H1 (cell line): ENCODE measurements at regions not wholly inside any gene's neighbourhood (a gene's known extent, or its start where the extent isn't known, plus 50 kb on each side); places are given as distances from the start of the nearest gene placed in this dataset.

Source experiments
- CBX5 ChIP-seq: fragments of 300-800, 300-1000 bp; sonication (generic); IDR thresholded peaks from 2 replicates; pipeline ENCODE4 v1.7.1; 2016; ENCODE audit warnings: antibody characterized with exemption, low read length, low read depth
- EGR1 ChIP-seq: IDR thresholded peaks from 2 replicates; pipeline ENCODE4 v1.6.1; 2011; ENCODE audit warnings: low read depth, low read length, borderline replicate concordance
- EP300 ChIP-seq, 2 experiments: IDR thresholded peaks; 1 replicate in 1 of 2; 2 replicates in 1 of 2; pipeline ENCODE4 v1.6.1; 2011 to 2012; ENCODE audit warnings: low read depth in 2 of 2, low read length in 2 of 2, mild to moderate bottlenecking in 2 of 2, borderline replicate concordance in 1 of 2, inconsistent platforms in 1 of 2, moderate library complexity in 1 of 2
- EZH2 ChIP-seq: fragments of 200-600 bp; sonication (generic); IDR thresholded peaks from 2 replicates; pipeline ENCODE4 v1.7.1; 2012; ENCODE audit warnings: low read depth, mild to moderate bottlenecking, moderate library complexity, low read length, inconsistent platforms; ENCODE audit not compliant: severe bottlenecking
- HDAC2 ChIP-seq, 2 experiments: fragments of 300-600 bp in 1 of 2; sonication (generic) in 1 of 2; IDR thresholded peaks; 2 replicates each; pipeline ENCODE4 v1.6.1; 2011 to 2012; ENCODE audit warnings: low read depth in 2 of 2, low read length in 2 of 2, mild to moderate bottlenecking in 2 of 2, moderate library complexity in 2 of 2, borderline replicate concordance in 1 of 2, inconsistent platforms in 1 of 2
- KDM1A ChIP-seq: fragments of 200-600, 300-600 bp; sonication (generic); IDR thresholded peaks from 2 replicates; pipeline ENCODE4 v1.7.1; 2016; ENCODE audit warnings: mild to moderate bottlenecking, low read length, borderline replicate concordance
- MAFK ChIP-seq: IDR thresholded peaks from 2 replicates; pipeline ENCODE4 v1.6.1; 2012; ENCODE audit warnings: low read depth, mild to moderate bottlenecking, improper control_type of control experiment, low read length
- MAX ChIP-seq: IDR thresholded peaks from 2 replicates; pipeline ENCODE4 v1.6.1; 2012; ENCODE audit warnings: inconsistent platforms
- PHF8 ChIP-seq: fragments of 200-600 bp; sonication (generic); conservative IDR thresholded peaks from 2 replicates; pipeline ENCODE4 v1.7.1; 2012; ENCODE audit warnings: low read depth, mild to moderate bottlenecking, inconsistent platforms, low read length, moderate library complexity
- POLR2A ChIP-seq, 2 experiments: IDR thresholded peaks; 1 replicate in 1 of 2; 2 replicates in 1 of 2; pipeline ENCODE4 v1.6.1; 2011; ENCODE audit warnings: low read depth in 2 of 2, low read length in 2 of 2, mild to moderate bottlenecking in 2 of 2; ENCODE audit errors: control extremely low read depth in 1 of 2
- POLR2AphosphoS5 ChIP-seq: IDR thresholded peaks from 2 replicates; pipeline ENCODE4 v1.6.1; 2011; ENCODE audit warnings: low read depth, low read length
- ZNF274 ChIP-seq: IDR thresholded peaks from 2 replicates; pipeline ENCODE4 v1.7.0; 2012; ENCODE audit warnings: low read length, borderline replicate concordance; ENCODE audit errors: extremely low read depth
- TF ChIP-seq, protein P1 (sequence below), 3 experiments: IDR thresholded peaks; 1 replicate in 2 of 3; 2 replicates in 1 of 3; pipeline versions ENCODE4 v1.5.1 to v1.6.1; 2011; ENCODE audit warnings: low read length in 3 of 3, mild to moderate bottlenecking in 3 of 3, inconsistent platforms in 2 of 3, low read depth in 1 of 3, moderate library complexity in 1 of 3; ENCODE audit not compliant: insufficient read depth in 1 of 3; ENCODE audit errors: control extremely low read depth in 1 of 3
- TF ChIP-seq, protein P2 (sequence below): IDR thresholded peaks from 2 replicates; pipeline ENCODE4 v1.6.1; 2012; ENCODE audit warnings: low read length, inconsistent platforms

- TF ChIP-seq, protein P1, sequence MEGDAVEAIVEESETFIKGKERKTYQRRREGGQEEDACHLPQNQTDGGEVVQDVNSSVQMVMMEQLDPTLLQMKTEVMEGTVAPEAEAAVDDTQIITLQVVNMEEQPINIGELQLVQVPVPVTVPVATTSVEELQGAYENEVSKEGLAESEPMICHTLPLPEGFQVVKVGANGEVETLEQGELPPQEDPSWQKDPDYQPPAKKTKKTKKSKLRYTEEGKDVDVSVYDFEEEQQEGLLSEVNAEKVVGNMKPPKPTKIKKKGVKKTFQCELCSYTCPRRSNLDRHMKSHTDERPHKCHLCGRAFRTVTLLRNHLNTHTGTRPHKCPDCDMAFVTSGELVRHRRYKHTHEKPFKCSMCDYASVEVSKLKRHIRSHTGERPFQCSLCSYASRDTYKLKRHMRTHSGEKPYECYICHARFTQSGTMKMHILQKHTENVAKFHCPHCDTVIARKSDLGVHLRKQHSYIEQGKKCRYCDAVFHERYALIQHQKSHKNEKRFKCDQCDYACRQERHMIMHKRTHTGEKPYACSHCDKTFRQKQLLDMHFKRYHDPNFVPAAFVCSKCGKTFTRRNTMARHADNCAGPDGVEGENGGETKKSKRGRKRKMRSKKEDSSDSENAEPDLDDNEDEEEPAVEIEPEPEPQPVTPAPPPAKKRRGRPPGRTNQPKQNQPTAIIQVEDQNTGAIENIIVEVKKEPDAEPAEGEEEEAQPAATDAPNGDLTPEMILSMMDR (IDR thresholded peaks at IDR 0.05; ENCODE audit: control extremely low read depth in 1 of 3, insufficient read depth in 1 of 3, low read depth in 1 of 3, low read length in 3 of 3), result no peak
- no peak for TF ChIP-seq POLR2AphosphoS5
- TF ChIP-seq HDAC2 (IDR thresholded peaks at IDR 0.05; ENCODE audit: borderline replicate concordance in 1 of 2, low read depth in 2 of 2, low read length in 2 of 2), result no peak
- no peak for TF ChIP-seq POLR2A (IDR thresholded peaks at IDR 0.05; ENCODE audit: control extremely low read depth in 1 of 2, low read depth in 2 of 2, low read length in 2 of 2)
- no peak for TF ChIP-seq EP300 (IDR thresholded peaks at IDR 0.05; ENCODE audit: borderline replicate concordance in 1 of 2, low read depth in 2 of 2, low read length in 2 of 2)
- TF ChIP-seq EZH2, result no peak
- TF ChIP-seq MAX, result no peak
- TF ChIP-seq EGR1, result no peak
- no peak for TF ChIP-seq CBX5
- no peak for TF ChIP-seq ZNF274
- no peak for TF ChIP-seq PHF8
- no peak for TF ChIP-seq KDM1A
- TF ChIP-seq, protein P2, sequence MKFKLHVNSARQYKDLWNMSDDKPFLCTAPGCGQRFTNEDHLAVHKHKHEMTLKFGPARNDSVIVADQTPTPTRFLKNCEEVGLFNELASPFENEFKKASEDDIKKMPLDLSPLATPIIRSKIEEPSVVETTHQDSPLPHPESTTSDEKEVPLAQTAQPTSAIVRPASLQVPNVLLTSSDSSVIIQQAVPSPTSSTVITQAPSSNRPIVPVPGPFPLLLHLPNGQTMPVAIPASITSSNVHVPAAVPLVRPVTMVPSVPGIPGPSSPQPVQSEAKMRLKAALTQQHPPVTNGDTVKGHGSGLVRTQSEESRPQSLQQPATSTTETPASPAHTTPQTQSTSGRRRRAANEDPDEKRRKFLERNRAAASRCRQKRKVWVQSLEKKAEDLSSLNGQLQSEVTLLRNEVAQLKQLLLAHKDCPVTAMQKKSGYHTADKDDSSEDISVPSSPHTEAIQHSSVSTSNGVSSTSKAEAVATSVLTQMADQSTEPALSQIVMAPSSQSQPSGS, result no peak
- TF ChIP-seq MAFK, result no peak
Measured at GRCh38 chr12:63266988-63267387, 116.0 kb upstream of the AVPR1A start.
